Hematopoietic multipotent progenitor cell treated with erythropoietin and hydrocortisone succinate and interleukin-3 and kit ligand, for 4 days (in vitro differentiated cells): ENCODE measurements at regions not wholly inside any gene's neighbourhood (a gene's known extent, or its start where the extent isn't known, plus 50 kb on each side); places are given as distances from the start of the nearest gene placed in this dataset.

Experiments used
- DNase-seq: peaks from one replicate; pipeline ENCODE4 v3.0.0-alpha.2; 2015

DNA sequence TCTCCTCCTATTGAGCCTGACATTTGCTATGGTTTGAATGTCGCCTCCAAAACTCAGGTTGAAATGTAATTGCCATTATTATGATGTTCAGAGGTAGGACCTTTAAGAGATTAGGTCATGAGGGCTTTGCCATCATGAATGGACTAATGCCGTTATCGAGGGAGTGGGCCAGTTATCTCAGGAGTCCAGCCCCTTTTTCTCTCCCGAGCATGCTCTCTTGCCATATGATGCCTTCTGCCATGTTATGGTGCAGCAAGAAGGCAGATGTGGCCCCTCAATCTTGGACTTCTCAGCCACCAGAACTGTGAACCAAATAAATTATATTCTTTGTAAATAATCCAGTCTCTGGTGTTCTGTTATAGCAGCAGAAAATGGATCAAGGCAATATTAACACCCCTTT lies 323.5 kb downstream of the RRAGC start:
- DNase-seq = no peak

- DNase-seq = no peak
These were observed 325.1 kb downstream of the RRAGC start for GRCh38 chr1:38534473-38534823.

DNA sequence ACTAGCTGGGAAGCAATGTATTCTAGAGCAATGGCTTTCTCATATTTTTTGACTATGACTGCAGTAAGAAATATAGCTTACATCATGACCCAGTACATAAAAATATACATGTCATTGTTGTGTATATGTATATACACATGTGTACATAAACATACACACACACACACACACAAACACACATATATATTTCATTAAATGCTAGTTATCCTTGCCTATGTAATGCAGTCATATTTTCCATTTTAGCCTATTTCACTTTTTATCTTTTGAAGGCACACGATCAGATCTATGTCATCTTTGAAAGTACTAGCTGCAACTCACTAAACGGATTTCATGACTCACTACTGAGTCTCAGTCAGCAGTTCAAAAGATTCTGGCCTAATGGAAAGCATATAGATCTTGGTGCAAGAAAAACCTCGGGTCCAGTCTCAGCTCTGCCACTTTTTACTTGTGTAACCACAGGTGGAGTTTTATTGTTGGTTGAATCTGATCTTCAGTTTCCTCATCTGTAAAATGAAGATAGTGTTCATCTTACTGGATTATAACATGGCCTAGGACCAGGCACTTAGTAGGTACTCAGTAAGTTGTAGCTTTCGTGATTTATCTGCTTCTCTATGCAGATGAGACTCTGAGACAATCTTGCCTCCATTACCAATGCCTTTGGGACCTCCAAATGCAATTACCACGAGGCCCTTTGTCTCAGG lies 325.6 kb downstream of the RRAGC start:
- peak; percentile 18 for DNase-seq

DNA sequence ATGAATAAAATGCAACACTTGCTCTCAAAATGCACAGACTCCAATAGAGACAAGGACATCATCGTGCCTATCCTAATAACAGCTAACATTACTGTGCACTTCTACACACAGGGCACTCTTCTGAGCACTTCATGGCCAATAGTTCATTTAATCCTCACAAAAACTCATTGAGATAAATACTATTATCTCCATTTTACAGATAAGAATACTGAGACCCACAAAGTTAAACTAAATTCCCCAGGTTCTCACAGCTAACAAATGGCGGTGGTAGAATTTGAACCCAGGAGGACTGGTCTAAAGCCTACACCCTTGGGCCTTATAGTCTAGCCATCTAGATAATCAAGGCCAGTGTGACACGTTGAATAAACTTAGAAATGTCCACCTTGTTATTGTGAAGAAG lies 328.6 kb downstream of the RRAGC start:
- no peak for DNase-seq

DNA sequence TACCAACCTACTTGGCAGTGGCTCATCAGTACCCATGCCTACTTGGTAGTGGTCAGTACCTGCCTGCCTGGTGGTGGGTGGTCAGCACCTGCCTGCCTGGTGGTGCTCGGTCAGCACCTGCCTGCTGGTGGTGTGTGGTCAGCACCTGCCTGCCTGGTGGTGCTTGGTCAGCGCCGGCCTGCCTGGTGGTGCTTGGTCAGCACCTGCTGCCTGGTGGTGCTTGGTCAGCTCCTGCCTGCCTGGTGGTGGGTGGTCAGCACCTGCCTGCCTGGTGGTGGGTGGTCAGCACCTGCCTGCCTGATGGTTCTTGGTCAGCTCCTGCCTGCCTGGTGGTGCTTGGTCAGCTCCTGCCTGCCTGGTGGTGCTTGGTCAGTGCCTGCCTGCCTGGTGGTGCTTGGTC lies 329.6 kb downstream of the RRAGC start:
- DNase-seq = no peak

- no peak for DNase-seq
These were observed 330.2 kb downstream of the RRAGC start for GRCh38 chr1:38529391-38529790.

- DNase-seq = no peak
These were observed 330.9 kb downstream of the RRAGC start for GRCh38 chr1:38528623-38529022.

DNA sequence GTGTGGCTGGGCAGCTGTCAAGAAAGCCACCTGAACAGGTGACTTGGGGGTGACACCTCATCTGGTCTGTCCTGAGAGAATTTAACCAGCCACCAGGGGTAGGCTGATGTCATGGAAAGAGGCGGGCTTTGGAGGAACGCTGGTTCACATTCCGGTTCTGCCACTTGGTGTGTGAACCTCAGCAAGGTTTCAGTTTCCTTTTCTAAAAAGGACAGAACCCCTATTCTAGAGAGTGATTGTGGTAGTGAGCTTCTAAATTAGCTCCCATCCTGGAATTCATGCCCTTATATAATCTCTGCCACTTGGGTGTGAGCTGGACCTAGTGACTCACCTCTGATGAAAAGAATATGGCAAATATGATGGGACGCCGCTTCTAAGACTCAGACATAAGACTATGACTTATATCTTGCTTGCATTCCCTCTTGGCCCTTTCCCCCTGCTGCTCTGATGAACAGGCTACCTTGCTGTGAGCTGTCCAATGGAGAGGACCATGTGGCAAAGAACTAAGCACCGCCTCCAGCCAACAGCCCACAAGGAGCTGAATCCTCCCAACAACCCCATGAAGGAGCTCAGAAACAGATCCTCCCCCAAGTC lies 332.1 kb downstream of the RRAGC start:
- DNase-seq = peak; percentile 3

- no peak for DNase-seq
These were observed 333.5 kb downstream of the RRAGC start for GRCh38 chr1:38526046-38526445.

- no peak for DNase-seq
These were observed 334.1 kb downstream of the RRAGC start for GRCh38 chr1:38525343-38526043.

DNA sequence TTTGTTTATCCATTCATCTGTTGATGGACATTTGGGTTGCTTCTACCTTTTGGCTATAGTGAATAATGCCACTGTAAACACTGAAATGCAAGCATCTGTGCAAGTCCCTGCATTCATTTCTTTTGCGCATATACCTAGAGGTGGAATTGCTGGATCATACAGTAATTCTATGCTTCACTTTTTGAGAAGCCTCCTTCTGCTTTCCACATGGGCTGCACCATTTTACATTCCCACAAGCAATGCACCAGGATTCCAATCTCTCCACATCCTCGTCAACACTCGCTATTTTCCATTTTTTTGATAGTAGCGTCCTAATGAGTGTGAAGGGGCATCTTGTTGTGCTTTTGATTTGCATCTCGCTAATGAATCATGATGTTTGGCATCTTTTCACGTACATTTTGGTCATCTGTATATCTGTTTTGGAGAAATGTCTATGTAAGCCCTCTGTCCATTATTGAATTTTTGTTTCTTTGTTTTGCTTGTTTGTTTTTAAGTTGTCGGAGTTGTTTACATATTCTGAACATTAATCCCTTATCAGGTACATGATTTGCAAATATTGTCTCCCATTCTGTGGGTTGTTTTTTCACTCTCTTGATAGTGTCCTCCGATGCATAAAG lies 335.4 kb downstream of the RRAGC start:
- no peak for DNase-seq

DNA sequence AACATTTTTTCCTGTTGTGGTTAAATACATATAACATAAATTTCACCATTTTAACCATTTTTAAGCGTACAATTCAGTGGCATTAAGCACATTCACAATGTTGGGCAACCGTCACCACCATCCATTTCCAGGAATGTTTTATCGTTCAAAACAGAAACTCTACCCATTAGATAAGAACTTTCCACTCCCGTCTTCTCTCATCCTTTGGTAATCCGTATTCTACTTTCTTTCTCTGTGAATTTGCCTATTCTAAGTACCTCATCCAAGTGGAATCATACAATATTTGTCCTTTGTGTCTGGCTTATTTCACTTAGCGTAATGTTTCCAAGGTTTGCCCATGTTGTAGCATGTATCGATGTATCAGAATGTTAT lies 336.0 kb downstream of the RRAGC start:
- DNase-seq = no peak

DNA sequence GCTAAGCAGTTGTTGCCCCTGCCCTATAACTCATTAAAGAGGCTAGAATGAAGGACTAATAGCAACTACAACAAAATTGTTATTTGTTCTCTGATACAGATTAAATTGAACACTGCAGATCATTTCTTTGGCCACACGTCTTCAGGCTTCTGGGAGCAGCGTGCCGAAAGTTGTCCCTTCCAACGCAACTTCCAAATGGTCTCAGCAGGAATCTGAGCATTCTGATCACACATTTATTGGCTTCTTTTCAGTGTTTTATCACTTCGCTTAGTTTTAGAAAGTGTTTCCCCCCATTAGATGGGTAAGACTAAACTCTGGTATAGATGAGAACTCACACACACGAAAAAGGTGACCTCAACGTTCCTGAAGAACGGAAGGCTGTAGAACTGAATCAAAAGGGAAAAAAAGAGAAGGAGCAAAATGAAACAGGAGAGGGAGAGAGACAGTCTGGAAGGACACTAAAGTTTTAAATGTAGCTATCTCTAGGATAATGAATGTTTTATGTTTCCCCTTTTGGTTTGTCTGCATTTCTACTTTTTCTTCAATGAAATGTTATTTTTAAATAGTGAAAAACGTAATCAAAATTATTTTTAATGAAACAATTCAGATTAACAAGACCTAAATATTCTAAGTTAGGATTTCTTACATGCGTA lies 336.5 kb downstream of the RRAGC start:
- no peak for DNase-seq

DNA sequence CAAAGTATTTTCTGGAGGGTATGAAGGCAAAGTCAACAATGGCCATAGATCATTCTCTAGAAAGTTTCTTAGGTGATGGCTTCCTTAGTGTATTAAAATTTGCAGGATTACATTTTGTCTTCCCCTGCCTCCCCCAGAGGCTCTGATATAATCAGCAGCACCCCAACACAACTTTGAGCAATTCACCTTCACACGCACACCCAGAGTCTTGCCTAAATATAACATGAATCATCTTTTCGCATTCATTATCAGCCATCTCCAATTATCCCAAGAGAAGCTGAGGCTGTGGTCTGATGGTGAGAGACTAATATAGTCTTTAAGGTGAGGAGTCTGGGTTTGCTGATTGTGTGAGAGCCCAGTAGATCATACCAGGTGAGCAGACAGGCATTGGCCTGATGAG lies 343.0 kb downstream of the RRAGC start:
- no peak for DNase-seq

DNA sequence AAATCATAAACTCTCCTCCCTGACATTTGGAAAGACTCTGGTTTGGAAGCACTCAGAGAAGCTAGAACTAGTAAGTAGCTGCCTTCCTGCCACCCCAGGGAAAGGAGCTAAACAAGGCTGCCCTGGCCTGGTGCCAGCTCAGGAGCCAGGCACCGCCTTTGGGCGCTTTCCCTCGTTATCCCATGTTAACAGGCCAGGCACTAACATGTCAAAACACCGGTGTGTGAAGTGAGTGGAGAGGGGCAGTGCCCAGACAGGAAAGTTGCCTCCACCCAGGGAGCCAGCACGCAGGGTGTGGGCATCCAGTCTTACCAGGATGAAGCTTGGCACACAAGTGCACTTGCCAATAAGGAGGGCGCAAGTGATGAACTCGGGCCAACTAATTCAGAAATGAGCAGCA lies 346.8 kb downstream of the RRAGC start:
- DNase-seq = no peak

- no peak for DNase-seq
These were observed 347.4 kb downstream of the RRAGC start for GRCh38 chr1:38512024-38512767.

DNA sequence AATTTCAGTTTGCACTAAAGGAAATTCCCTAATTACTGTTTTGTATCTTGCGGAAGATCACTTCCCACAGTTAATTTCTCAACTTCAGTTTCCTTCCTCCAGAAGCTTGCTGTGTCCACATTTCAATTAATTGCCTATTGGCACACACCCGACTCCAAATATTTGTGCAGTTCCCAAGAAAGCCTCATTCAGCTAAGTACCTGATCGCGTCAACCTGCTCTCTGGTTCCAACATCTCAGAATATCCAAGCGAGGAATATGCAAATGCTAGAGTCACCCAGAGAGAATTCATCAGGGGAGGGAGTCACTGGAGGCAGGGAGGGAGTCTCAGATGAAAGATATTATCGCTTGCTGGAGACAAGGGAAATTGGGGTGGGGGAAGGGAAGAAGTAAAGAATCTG lies 351.3 kb downstream of the RRAGC start:
- DNase-seq = no peak

GRCh38 chr1:38507563-38507962 lies 352.0 kb downstream of the RRAGC start:
- DNase-seq = no peak

DNA sequence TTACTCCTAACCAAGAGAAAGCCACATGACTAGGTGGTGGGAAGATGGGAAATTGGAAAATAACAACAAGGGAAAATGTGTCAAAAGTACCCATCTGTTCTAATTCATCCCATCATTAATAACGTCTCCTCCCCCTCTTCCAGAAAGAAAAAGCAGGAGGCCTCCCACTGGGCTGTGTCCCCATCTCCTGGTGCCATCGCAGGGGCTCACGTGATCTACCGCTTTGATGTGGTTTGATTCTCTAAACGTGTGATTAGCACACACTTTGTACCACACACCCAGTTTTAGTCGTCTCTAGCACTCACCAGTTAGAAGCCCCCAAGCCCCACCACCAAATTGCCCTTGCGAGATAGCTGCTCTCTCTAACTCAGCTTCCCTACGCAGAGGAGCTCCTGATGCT lies 353.6 kb downstream of the RRAGC start:
- no peak for DNase-seq

- DNase-seq = peak; percentile 22
These were observed 356.8 kb downstream of the RRAGC start for GRCh38 chr1:38502758-38503157.

GRCh38 chr1:38500891-38501290 lies 358.7 kb downstream of the RRAGC start:
- no peak for DNase-seq

GRCh38 chr1:38500352-38500751 lies 359.2 kb downstream of the RRAGC start:
- peak; percentile 11 for DNase-seq

DNA sequence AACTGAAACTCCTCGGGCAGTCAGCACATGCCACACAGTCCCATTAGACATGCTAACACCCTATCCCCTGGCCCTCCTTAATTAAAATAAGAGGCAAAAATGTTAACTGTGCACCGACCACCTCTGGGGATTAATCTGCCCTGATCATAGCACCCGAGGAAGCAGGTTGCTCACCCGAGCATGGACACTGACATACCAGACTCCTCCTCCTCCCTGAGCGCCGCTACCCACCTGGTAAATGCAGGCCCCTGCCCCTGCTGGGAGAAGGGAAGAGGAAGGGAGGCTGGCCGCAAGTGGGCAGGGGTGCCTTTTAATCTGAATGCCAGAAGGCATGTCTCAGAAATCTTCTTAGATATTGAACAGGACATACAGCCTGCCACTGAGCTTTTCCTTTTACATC lies 360.9 kb downstream of the RRAGC start:
- DNase-seq = no peak
